ENCODE measurements at regions not wholly inside any gene's neighbourhood (a gene's known extent, or its start where the extent isn't known, plus 50 kb on each side); places are given as distances from the start of the nearest gene placed in this dataset.

GRCh38 chr7:69038915-69039314 lies 559.4 kb upstream of the AUTS2 start:
- TF ChIP-seq CTCF (IDR thresholded peaks at IDR 0.05): no peak

- no peak for TF ChIP-seq CTCF (IDR thresholded peaks at IDR 0.05)
These were observed 556.1 kb upstream of the AUTS2 start for GRCh38 chr7:69042138-69042537.

GRCh38 chr7:69047151-69047754 lies 551.0 kb upstream of the AUTS2 start:
- TF ChIP-seq CTCF (IDR thresholded peaks at IDR 0.05): no peak

DNA sequence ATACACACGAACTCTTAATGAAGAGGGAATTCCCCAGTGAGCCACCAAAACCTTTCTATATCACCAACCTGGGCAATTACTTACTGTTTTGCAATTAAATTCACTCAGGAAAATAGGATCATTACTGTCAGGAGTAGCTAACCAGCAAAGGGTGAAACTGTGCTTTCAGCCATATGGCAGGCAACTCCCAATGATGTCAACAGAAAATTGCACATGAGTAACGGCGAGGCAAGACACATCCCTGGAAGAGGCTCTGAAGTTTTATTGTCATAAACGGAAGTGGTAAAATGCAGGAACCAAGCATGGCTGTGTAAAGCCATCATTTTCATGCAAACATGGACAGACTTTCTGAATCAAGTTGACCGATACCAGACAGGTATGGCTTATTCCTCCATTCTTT lies 548.9 kb upstream of the AUTS2 start:
- TF ChIP-seq CTCF (IDR thresholded peaks at IDR 0.05): no peak

DNA sequence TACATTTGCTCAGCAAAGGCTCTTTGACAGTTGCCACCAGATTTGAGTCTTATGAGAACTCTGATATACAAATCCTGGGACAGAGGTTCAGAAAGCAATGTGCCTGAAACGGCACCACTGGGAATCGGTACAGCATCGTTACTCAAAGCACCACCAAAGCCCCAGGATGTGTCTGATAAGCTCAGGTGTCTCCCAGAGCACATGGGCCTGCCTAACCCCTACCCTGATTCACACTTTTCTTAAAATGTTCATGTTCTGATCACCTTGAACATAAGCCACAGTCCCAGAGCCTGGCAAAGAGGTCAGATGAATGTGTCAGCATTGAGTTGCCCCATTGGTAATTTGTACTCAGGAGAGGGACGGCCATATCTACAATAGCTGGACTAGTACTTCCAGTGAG lies 545.8 kb upstream of the AUTS2 start:
- no peak for TF ChIP-seq CTCF (IDR thresholded peaks at IDR 0.05)

DNA sequence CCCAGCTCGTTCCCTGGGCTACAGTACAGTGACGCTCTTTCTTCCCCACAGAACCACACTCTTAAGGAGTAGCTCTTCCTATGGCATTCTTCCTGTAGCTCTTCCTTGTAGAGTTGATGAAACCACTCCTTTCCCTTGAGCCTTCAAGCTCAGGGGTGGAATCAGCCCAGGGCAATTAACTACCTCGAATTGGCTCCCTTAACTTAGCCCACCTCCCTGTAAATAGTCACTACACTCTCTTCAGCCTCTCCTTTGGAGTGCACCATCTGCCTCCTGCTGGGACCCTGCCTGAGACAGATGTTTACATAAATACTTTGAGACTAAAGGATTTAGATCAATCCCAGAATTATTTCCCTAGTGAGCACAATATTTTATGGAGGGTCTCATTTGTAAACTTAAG lies 537.8 kb upstream of the AUTS2 start:
- TF ChIP-seq CTCF (IDR thresholded peaks at IDR 0.05): no peak

DNA sequence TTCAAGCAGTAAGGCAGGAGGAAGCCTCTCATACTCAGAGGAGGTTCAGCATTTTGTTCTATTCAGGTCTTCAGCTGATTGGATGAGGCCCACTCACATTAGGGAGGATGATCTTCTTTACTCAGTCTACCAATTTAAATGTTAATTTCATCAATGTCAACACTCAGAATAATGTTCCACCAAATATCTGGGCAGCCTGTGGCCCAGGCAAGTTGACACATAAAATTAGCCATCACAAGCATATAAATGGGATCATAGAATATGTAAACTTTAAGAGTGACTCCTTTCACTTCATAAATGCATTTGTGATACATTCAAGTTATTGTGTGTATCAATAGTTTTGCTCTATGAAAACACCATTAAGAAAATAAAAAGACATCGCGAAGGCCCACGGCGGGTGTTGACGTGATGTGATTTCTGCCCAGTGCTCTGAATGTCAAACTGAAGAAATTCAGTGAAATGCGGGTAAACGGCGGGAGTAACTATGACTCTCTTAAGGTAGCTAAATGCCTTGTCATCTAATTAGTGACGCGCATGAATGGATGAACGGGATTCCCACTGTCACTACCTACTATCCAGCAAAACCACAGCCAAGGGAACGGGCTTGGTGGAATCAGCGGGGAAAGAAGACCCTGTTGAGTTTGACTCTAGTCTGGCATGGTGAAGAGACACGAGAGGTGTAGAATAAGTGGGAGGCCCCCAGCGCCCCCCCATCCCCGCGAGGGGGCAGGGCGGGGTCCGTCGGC lies 536.1 kb upstream of the AUTS2 start:
- TF ChIP-seq CTCF (IDR thresholded peaks at IDR 0.05): no peak
